ENCODE measurements at regions not wholly inside any gene's neighbourhood (a gene's known extent, or its start where the extent isn't known, plus 50 kb on each side); places are given as distances from the start of the nearest gene placed in this dataset.

GRCh38 chr15:98315971-98316370 is 332.4 kb upstream of the IGF1R start:
- intact Hi-C loops (cut with micrococcal nuclease), result no loop called here
- TF ChIP-seq CTCF (IDR thresholded peaks at IDR 0.05) (no peak), EZH2 (IDR thresholded peaks at IDR 0.05; ENCODE audit: borderline replicate concordance, insufficient read depth, low read depth, low read length, poor library complexity, severe bottlenecking) (no peak)

GRCh38 chr15:98321896-98322295 is 326.4 kb upstream of the IGF1R start:
- CTCF ChIA-PET, result interaction anchor here (4.7 kb wide), 1 partner anchor 9 kb away, joined by 22 read pairs; no protein-coding TSS in a partner anchor
- ATAC-seq (ENCODE audit: low read depth) (no peak), DNase-seq (no peak)
- Histone ChIP-seq H3K36me3 (replicated peaks in 1 of 2; ENCODE audit: control extremely low read depth in 1 of 2, control insufficient read depth in 1 of 2, extremely low read depth in 1 of 2, insufficient read depth in 2 of 2, low read length in 1 of 2) (no peaks in the 10 kb centered on the region), H3K4me2 (replicated peaks; ENCODE audit: low read depth, low read length, poor library complexity, severe bottlenecking) (no peak overlapping the region), H3K4me1 (ENCODE audit: control insufficient read depth in 2 of 2, insufficient read depth in 2 of 2, low read length in 2 of 2) (no peaks in the 10 kb centered on the region), H3K9ac (ENCODE audit: low read length) (no peak overlapping the region), H3K4me3 (ENCODE audit: control extremely low read depth in 1 of 5, extremely low read depth in 1 of 5, insufficient read depth in 1 of 5, low read depth in 2 of 5, low read length in 4 of 5) (no peak overlapping the region), H3K9me3 (ENCODE audit: control extremely low read depth in 1 of 3, control insufficient read depth in 2 of 3, insufficient read depth in 1 of 3, low read length in 2 of 3) (peaks cover 0 to 25% (median 6%) of the 10 kb centered on the region in 3 donors), H2AFZ (ENCODE audit: insufficient read depth, low read depth, low read length, poor library complexity, severe bottlenecking) (no peak overlapping the region), H3K79me2 (ENCODE audit: control insufficient read depth, insufficient read depth, low read length) (no peaks in the 10 kb centered on the region), H4K20me1 (ENCODE audit: control insufficient read depth, insufficient read depth, low read length, poor library complexity, severe bottlenecking) (no peaks in the 10 kb centered on the region), H3K27me3 (replicated peaks in 1 of 4; ENCODE audit: control extremely low read depth in 1 of 4, control insufficient read depth in 3 of 4, insufficient read depth in 4 of 4, low read length in 3 of 4) (no peaks in the 10 kb centered on the region), H3K27ac (ENCODE audit: low read length in 2 of 2) (no peak overlapping the region)
- Mint-ChIP-seq H3K4me1 (no peaks in the 10 kb centered on the region), H3K4me3 (no peak overlapping the region), H3K27me3 (no peaks in the 10 kb centered on the region), H3K9me3 (ENCODE audit: insufficient read depth) (peaks cover 5% of the 10 kb centered on the region), H3K27ac (no peak overlapping the region)
- TF ChIP-seq EZH2 (IDR thresholded peaks at IDR 0.05; ENCODE audit: borderline replicate concordance, insufficient read depth, low read depth, low read length, poor library complexity, severe bottlenecking) (no peak), CTCF (IDR thresholded peaks at IDR 0.05) (no peak)
- 0% methylated on average over 1 of the region's 5 CpGs for WGBS (ENCODE audit: insufficient coverage)
- intact Hi-C loops (cut with micrococcal nuclease), result no loop called here
- POLR2A ChIA-PET, result no interaction called here

More at GRCh38 chr15:98315971-98316370, 332.4 kb upstream of the IGF1R start:
- no peak overlapping the region for H3K4me2 ChIP-seq (replicated peaks; ENCODE audit: low read depth, low read length, poor library complexity, severe bottlenecking)
- peaks cover 0 to 18% (median 0%) of the 10 kb centered on the region in 3 donors for H3K9me3 ChIP-seq (ENCODE audit: control extremely low read depth in 1 of 3, control insufficient read depth in 2 of 3, insufficient read depth in 1 of 3, low read length in 2 of 3)
- ATAC-seq (ENCODE audit: low read depth) (no peak), DNase-seq (no peak)
- no peak overlapping the region for H3K27ac ChIP-seq (ENCODE audit: low read length in 2 of 2)
- no peaks in the 10 kb centered on the region for H3K27me3 ChIP-seq (replicated peaks in 1 of 4; ENCODE audit: control extremely low read depth in 1 of 4, control insufficient read depth in 3 of 4, insufficient read depth in 4 of 4, low read length in 3 of 4)
- Mint-ChIP-seq H3K9me3 (ENCODE audit: insufficient read depth) (peaks cover 5% of the 10 kb centered on the region), H3K27me3 (no peaks in the 10 kb centered on the region), H3K4me1 (no peaks in the 10 kb centered on the region), H3K27ac (no peak overlapping the region), H3K4me3 (no peak overlapping the region)
- H2AFZ ChIP-seq (ENCODE audit: insufficient read depth, low read depth, low read length, poor library complexity, severe bottlenecking), result no peak overlapping the region
- H3K9ac ChIP-seq (ENCODE audit: low read length), result no peak overlapping the region
- ChIA-PET POLR2A (no interaction called here), CTCF (no interaction called here)
- H4K20me1 ChIP-seq (ENCODE audit: control insufficient read depth, insufficient read depth, low read length, poor library complexity, severe bottlenecking), result no peaks in the 10 kb centered on the region
- no peaks in the 10 kb centered on the region for H3K36me3 ChIP-seq (replicated peaks in 1 of 2; ENCODE audit: control extremely low read depth in 1 of 2, control insufficient read depth in 1 of 2, extremely low read depth in 1 of 2, insufficient read depth in 2 of 2, low read length in 1 of 2)
- H3K4me3 ChIP-seq (ENCODE audit: control extremely low read depth in 1 of 5, extremely low read depth in 1 of 5, insufficient read depth in 1 of 5, low read depth in 2 of 5, low read length in 4 of 5), result no peak overlapping the region
- no peaks in the 10 kb centered on the region for H3K79me2 ChIP-seq (ENCODE audit: control insufficient read depth, insufficient read depth, low read length)
- H3K4me1 ChIP-seq (ENCODE audit: control insufficient read depth in 2 of 2, insufficient read depth in 2 of 2, low read length in 2 of 2), result no peaks in the 10 kb centered on the region
- WGBS (ENCODE audit: insufficient coverage), result no CpG with 5 or more reads among the region's 3 CpGs
